Neural progenitor cell (in vitro differentiated cells): ENCODE measurements at regions not wholly inside any gene's neighbourhood (a gene's known extent, or its start where the extent isn't known, plus 50 kb on each side); places are given as distances from the start of the nearest gene placed in this dataset.

ENCODE experiments used
- DNase-seq: peaks from one replicate; pipeline ENCODE4 v3.0.0-alpha.2; 2016; ENCODE audit warnings: low spot score
- H2AFZ ChIP-seq: fragments of 200-600 bp; sonication (generic); replicated peaks from 2 replicates; pipeline ENCODE4 v1.6.1; 2016; ENCODE audit warnings: antibody characterized with exemption
- H3F3A ChIP-seq: fragments of 200-600 bp; sonication (generic); 2 replicates; pipeline ENCODE4 v1.6.1; 2016; ENCODE audit warnings: antibody characterized with exemption, low read depth
- H3K27ac ChIP-seq: fragments of 200-600 bp; sonication (generic); 2 replicates; pipeline ENCODE4 v1.5.1; 2016; ENCODE audit warnings: mild to moderate bottlenecking
- H3K27me3 ChIP-seq: fragments of 200-600 bp; sonication (generic); 2 replicates; pipeline ENCODE4 v1.6.1; 2016; ENCODE audit warnings: mild to moderate bottlenecking, moderate library complexity
- H3K36me3 ChIP-seq: fragments of 200-600 bp; sonication (generic); 2 replicates; pipeline ENCODE4 v1.5.1; 2016
- H3K4me1 ChIP-seq: fragments of 200-600 bp; sonication (generic); 2 replicates; pipeline ENCODE4 v1.6.1; 2016; ENCODE audit warnings: mixed run types
- H3K4me2 ChIP-seq: fragments of 200-600 bp; sonication (generic); 2 replicates; pipeline ENCODE4 v1.6.1; 2016
- H3K4me3 ChIP-seq: fragments of 200-600 bp; sonication (generic); 2 replicates; pipeline ENCODE4 v1.5.1; 2016
- H3K79me2 ChIP-seq: fragments of 200-600 bp; sonication (generic); 2 replicates; pipeline ENCODE4 v1.6.1; 2016; ENCODE audit warnings: low read depth
- H3K9ac ChIP-seq: fragments of 200-600 bp; sonication (generic); 2 replicates; pipeline ENCODE4 v1.6.1; 2016
- H3K9me3 ChIP-seq: fragments of 200-600 bp; sonication (generic); 2 replicates; pipeline ENCODE4 v1.5.1; 2016; ENCODE audit warnings: low read depth
- H4K20me1 ChIP-seq: fragments of 200-600 bp; sonication (generic); 2 replicates; pipeline ENCODE4 v1.6.1; 2016; ENCODE audit warnings: low read depth
- H3K27ac Mint-ChIP-seq: 3 replicates; pipeline ENCODE4 v1.8.0; 2021; ENCODE audit warnings: mixed read lengths
- H3K27me3 Mint-ChIP-seq: 2 replicates; pipeline ENCODE4 v1.8.0; 2022; ENCODE audit warnings: low read depth, mild to moderate bottlenecking, inconsistent platforms, moderate library complexity, mixed read lengths; ENCODE audit not compliant: insufficient read depth
- H3K36me3 Mint-ChIP-seq: 3 replicates; pipeline ENCODE4 v1.8.0; 2021; ENCODE audit warnings: mixed read lengths
- H3K4me1 Mint-ChIP-seq: 3 replicates; pipeline ENCODE4 v1.8.0; 2021; ENCODE audit warnings: mixed read lengths
- H3K4me3 Mint-ChIP-seq: 3 replicates; pipeline ENCODE4 v1.8.0; 2021; ENCODE audit warnings: mild to moderate bottlenecking, moderate library complexity, mixed read lengths
- H3K9me3 Mint-ChIP-seq: 3 replicates; pipeline ENCODE4 v1.8.0; 2020; ENCODE audit warnings: mixed read lengths
- CTCF ChIP-seq: fragments of 200-600 bp; sonication (generic); IDR thresholded peaks from 2 replicates; pipeline ENCODE4 v1.5.1; 2017; ENCODE audit warnings: antibody characterized with exemption, mild to moderate bottlenecking
- EZH2 ChIP-seq: fragments of 200-600 bp; sonication (generic); IDR thresholded peaks from 2 replicates; pipeline ENCODE4 v1.6.1; 2017; ENCODE audit warnings: antibody characterized with exemption, mild to moderate bottlenecking, moderate library complexity
- EZH2phosphoT487 ChIP-seq: fragments of 200-600 bp; sonication (generic); IDR thresholded peaks from 2 replicates; pipeline ENCODE4 v1.6.1; 2017; ENCODE audit warnings: antibody characterized with exemption

DNA sequence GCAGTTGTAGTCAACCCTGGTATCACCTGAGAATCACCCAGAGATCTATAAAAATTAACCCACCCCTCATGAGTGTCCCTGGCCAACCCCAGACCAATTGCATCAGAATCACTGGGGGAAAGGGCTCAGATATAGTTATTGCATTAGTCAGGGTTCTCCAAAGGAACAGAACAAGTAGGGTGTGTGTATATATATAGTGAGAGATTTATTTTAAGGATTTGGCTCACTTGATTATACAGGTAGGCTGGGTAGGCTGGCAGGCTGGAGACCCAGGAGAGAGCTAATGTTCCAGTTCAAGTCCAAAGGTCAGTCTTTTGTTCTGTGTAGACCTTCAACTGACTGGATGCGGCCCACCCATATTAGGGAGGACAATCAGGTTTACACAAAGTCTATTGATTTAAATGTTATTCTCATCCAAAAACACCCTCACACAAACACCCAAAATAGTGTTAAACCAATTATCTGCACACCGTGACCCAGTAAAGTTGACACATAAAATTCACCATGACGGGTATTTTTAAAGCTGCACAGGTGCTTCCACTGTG is 372.9 kb upstream of the NFE2L3 start:
- no peak overlapping the region for H3K9ac ChIP-seq
- H3K4me1 Mint-ChIP-seq: peaks cover 26% of the 10 kb centered on the region
- H3K9me3 Mint-ChIP-seq: no peaks in the 10 kb centered on the region

DNA sequence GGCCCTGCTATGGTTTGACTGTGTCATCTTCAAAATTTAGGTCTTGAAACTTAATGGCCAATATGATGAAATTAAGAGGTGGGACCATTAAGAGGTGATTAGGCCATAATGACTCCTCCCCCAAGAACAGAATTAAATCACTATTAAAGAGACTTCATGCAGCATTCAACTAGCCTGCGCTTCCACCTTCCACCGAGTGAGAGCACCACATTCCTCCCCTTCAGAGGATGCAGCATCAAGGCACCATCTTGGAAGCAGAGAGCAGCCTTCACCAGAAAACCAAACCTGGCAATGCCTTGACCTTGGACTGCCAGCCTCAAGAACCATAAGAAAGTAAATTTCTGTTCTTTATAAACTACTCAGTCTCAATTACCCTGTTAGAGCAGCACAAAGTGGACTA is 371.1 kb upstream of the NFE2L3 start:
- Histone ChIP-seq H4K20me1 (no peaks in the 10 kb centered on the region), H3K27me3 (no peaks in the 10 kb centered on the region), H3K4me1 (peaks cover 10% of the 10 kb centered on the region), H2AFZ (no peak overlapping the region), H3K36me3 (no peaks in the 10 kb centered on the region), H3K4me2 (no peak overlapping the region), H3K9me3 (no peaks in the 10 kb centered on the region), H3K27ac (no peak overlapping the region), H3K79me2 (no peaks in the 10 kb centered on the region), H3F3A (no peaks in the 10 kb centered on the region), H3K9ac (no peak overlapping the region), H3K4me3 (no peak overlapping the region)
- H3K9me3 Mint-ChIP-seq: no peaks in the 10 kb centered on the region
- no peak for DNase-seq
- no peak for TF ChIP-seq EZH2
- no peak for TF ChIP-seq CTCF
- TF ChIP-seq EZH2phosphoT487: no peak
- H3K27ac Mint-ChIP-seq: no peak overlapping the region
- peaks cover 26% of the 10 kb centered on the region for H3K4me1 Mint-ChIP-seq
- H3K36me3 Mint-ChIP-seq: no peaks in the 10 kb centered on the region
- H3K27me3 Mint-ChIP-seq: peaks cover 6% of the 10 kb centered on the region
- no peak overlapping the region for H3K4me3 Mint-ChIP-seq

More for the DNA sequence above, 372.9 kb upstream of the NFE2L3 start:
- Mint-ChIP-seq H3K4me3 (no peak overlapping the region), H3K27me3 (peaks cover 3% of the 10 kb centered on the region), H3K27ac (peak overlapping the region; percentile 22), H3K36me3 (no peaks in the 10 kb centered on the region)
- no peak overlapping the region for H3K27ac ChIP-seq
- DNase-seq: no peak
- no peaks in the 10 kb centered on the region for H3F3A ChIP-seq
- H3K36me3 ChIP-seq: no peaks in the 10 kb centered on the region
- no peaks in the 10 kb centered on the region for H3K27me3 ChIP-seq
- H3K4me1 ChIP-seq: peaks cover 10% of the 10 kb centered on the region
- H3K4me2 ChIP-seq: no peak overlapping the region
- H3K9me3 ChIP-seq: no peaks in the 10 kb centered on the region
- no peaks in the 10 kb centered on the region for H3K79me2 ChIP-seq
- no peaks in the 10 kb centered on the region for H4K20me1 ChIP-seq
- TF ChIP-seq CTCF (no peak), EZH2 (no peak), EZH2phosphoT487 (no peak)
- H3K4me3 ChIP-seq: no peak overlapping the region
- H2AFZ ChIP-seq: no peak overlapping the region

DNA sequence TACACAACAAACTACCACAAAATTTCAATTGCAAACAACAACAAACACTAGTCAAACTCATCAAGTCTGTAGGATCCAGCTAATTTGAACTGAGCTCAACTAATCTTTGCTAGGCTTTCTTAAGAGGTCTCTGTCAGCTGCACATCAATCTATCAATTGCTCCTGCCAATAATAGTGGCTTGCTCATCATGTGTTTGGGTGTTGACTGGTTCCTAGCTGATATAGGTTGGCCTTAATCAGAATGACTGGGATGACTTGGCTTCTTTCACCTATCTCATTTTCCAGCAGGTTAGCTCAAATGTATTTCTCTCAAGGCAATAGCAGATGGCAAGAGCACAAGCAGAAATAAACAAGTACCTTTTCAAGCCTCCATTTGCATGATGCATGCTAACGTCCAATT is 370.3 kb upstream of the NFE2L3 start:
- no peak for DNase-seq
- H3K79me2 ChIP-seq: no peaks in the 10 kb centered on the region
- no peak overlapping the region for H3K27ac Mint-ChIP-seq

More for the DNA sequence above, 370.3 kb upstream of the NFE2L3 start:
- TF ChIP-seq EZH2 (no peak), CTCF (no peak)
- no peak overlapping the region for H2AFZ ChIP-seq
- H3K9ac ChIP-seq: no peak overlapping the region
- H3K4me3 ChIP-seq: no peak overlapping the region
- no peak overlapping the region for H3K27ac ChIP-seq
- no peaks in the 10 kb centered on the region for H3K9me3 ChIP-seq
- H3K36me3 Mint-ChIP-seq: no peaks in the 10 kb centered on the region
- H3K9me3 Mint-ChIP-seq: no peaks in the 10 kb centered on the region
- H3K4me1 ChIP-seq: peaks cover 2% of the 10 kb centered on the region
- no peaks in the 10 kb centered on the region for H3F3A ChIP-seq
- no peaks in the 10 kb centered on the region for H4K20me1 ChIP-seq
- peaks cover 18% of the 10 kb centered on the region for H3K4me1 Mint-ChIP-seq
- H3K4me2 ChIP-seq: no peak overlapping the region
- no peak overlapping the region for H3K4me3 Mint-ChIP-seq
- peaks cover 6% of the 10 kb centered on the region for H3K27me3 Mint-ChIP-seq
- no peaks in the 10 kb centered on the region for H3K27me3 ChIP-seq
- H3K36me3 ChIP-seq: no peaks in the 10 kb centered on the region
